Keratinocyte (primary cell): ENCODE measurements at regions not wholly inside any gene's neighbourhood (a gene's known extent, or its start where the extent isn't known, plus 50 kb on each side); places are given as distances from the start of the nearest gene placed in this dataset.

Experiments used
- DNase-seq: peaks from one replicate; pipeline ENCODE4 v3.0.0-alpha.2; 2011; ENCODE audit warnings: low read depth, missing footprints, low spot score
- FAIRE-seq: peaks from 2 replicates; lab custom pipeline; 2011; peaks lifted over from hg19 to GRCh38; lab: Jason Lieb, UNC
- H2AFZ ChIP-seq: 2 replicates; pipeline ENCODE4 v1.6.0; 2012; ENCODE audit warnings: low read length, control low read depth, inconsistent platforms; ENCODE audit not compliant: control insufficient read depth
- H3K27ac ChIP-seq: 2 replicates; pipeline ENCODE4 v1.5.1; 2011; ENCODE audit warnings: low read length; ENCODE audit not compliant: control insufficient read depth, insufficient read depth
- H3K27me3 ChIP-seq: 3 replicates; pipeline ENCODE4 v1.6.0; 2011; ENCODE audit warnings: low read length; ENCODE audit not compliant: control insufficient read depth, insufficient read depth; ENCODE audit errors: extremely low read depth
- H3K36me3 ChIP-seq, 2 experiments: 2 replicates in 1 of 2; 3 replicates in 1 of 2; pipeline ENCODE4 v1.5.1; 2011; ENCODE audit warnings: low read length in 2 of 2, mild to moderate bottlenecking in 1 of 2; ENCODE audit not compliant: control insufficient read depth in 2 of 2, insufficient read depth in 2 of 2; ENCODE audit errors: extremely low read depth in 1 of 2
- H3K4me1 ChIP-seq: 3 replicates; pipeline ENCODE4 v1.5.1; 2011; ENCODE audit warnings: low read length; ENCODE audit not compliant: control insufficient read depth, insufficient read depth; ENCODE audit errors: extremely low read depth
- H3K4me2 ChIP-seq: 3 replicates; pipeline ENCODE4 v1.6.0; 2011; ENCODE audit warnings: low read depth, low read length; ENCODE audit not compliant: control insufficient read depth, insufficient read depth; ENCODE audit errors: extremely low read depth
- H3K4me3 ChIP-seq, 3 experiments: fragments of 200-600 bp in 1 of 3; sonication (generic) in 1 of 3; 2 replicates in 2 of 3; 3 replicates in 1 of 3; pipeline ENCODE4 v1.5.1; 2011 to 2016; ENCODE audit warnings: low read length in 3 of 3, mild to moderate bottlenecking in 3 of 3, control low read depth in 2 of 3, inconsistent platforms in 1 of 3, low read depth in 1 of 3, mixed read lengths in 1 of 3, mixed run types in 1 of 3, moderate library complexity in 1 of 3; ENCODE audit not compliant: control insufficient read depth in 2 of 3, insufficient read depth in 2 of 3; ENCODE audit errors: extremely low read depth in 1 of 3
- H3K79me2 ChIP-seq: 2 replicates; pipeline ENCODE4 v1.6.0; 2012; ENCODE audit warnings: low read length; ENCODE audit not compliant: control insufficient read depth, insufficient read depth
- H3K9ac ChIP-seq: 3 replicates; pipeline ENCODE4 v1.6.0; 2011; ENCODE audit warnings: low read length; ENCODE audit not compliant: control insufficient read depth, insufficient read depth; ENCODE audit errors: extremely low read depth
- H3K9me1 ChIP-seq: 3 replicates; pipeline ENCODE4 v1.6.0; 2011; ENCODE audit warnings: low read length; ENCODE audit not compliant: control insufficient read depth, insufficient read depth; ENCODE audit errors: extremely low read depth
- H3K9me3 ChIP-seq: 2 replicates; pipeline ENCODE4 v1.5.1; 2012; ENCODE audit warnings: low read depth, low read length; ENCODE audit not compliant: control insufficient read depth
- H4K20me1 ChIP-seq: 3 replicates; pipeline ENCODE4 v1.6.0; 2011; ENCODE audit warnings: low read length; ENCODE audit not compliant: control insufficient read depth, insufficient read depth; ENCODE audit errors: extremely low read depth
- CTCF ChIP-seq, 3 experiments: IDR thresholded peaks in 1 of 3; conservative IDR thresholded peaks in 1 of 3; optimal IDR thresholded peaks in 1 of 3; 2 replicates in 2 of 3; 3 replicates in 1 of 3; pipeline versions ENCODE3 to v1.5.1; 2011; ENCODE audit warnings: low read length in 3 of 3, mild to moderate bottlenecking in 3 of 3, moderate library complexity in 2 of 3, control low read depth in 1 of 3, inconsistent platforms in 1 of 3; ENCODE audit not compliant: insufficient read depth in 2 of 3; ENCODE audit errors: extremely low read depth in 1 of 3
- EZH2 ChIP-seq: IDR thresholded peaks from one replicate; pipeline ENCODE4 v1.6.1; 2012; ENCODE audit warnings: inconsistent platforms, mild to moderate bottlenecking, low read length, moderate library complexity
- dilution Hi-C: fragments of 300-500 bp; cut with MboI; formaldehyde crosslinking; loops from one replicate; pipeline ENCODE4 v1.7.0; 2020; ENCODE audit warnings: low sequenced_read_pairs; ENCODE audit not compliant: extremely low pct_ligation_motif_present

- no peak overlapping the region for H3K27ac ChIP-seq
- DNase-seq (no peak), FAIRE-seq (no peak)
- no peaks in the 10 kb centered on the region for H3K27me3 ChIP-seq
- no peak for TF ChIP-seq CTCF (optimal IDR thresholded peaks at IDR 0.05 in 1 of 3, IDR thresholded peaks at IDR 0.05 in 1 of 3, conservative IDR thresholded peaks at IDR 0.05 in 1 of 3; ENCODE audit: extremely low read depth in 1 of 3, insufficient read depth in 2 of 3, low read length in 3 of 3)
- no peaks in the 10 kb centered on the region for H3K36me3 ChIP-seq
- dilution Hi-C loops: no loop called here
- no peak overlapping the region for H2AFZ ChIP-seq
- no peak overlapping the region for H3K4me3 ChIP-seq
- no peaks in the 10 kb centered on the region for H3K79me2 ChIP-seq
- no peaks in the 10 kb centered on the region for H4K20me1 ChIP-seq
- H3K9me1 ChIP-seq: no peaks in the 10 kb centered on the region
- H3K9ac ChIP-seq: no peak overlapping the region
- H3K4me1 ChIP-seq: peaks cover 5% of the 10 kb centered on the region
- H3K4me2 ChIP-seq: no peak overlapping the region
- H3K9me3 ChIP-seq: no peaks in the 10 kb centered on the region
Measured at GRCh38 chr15:35145336-35145735, 60.2 kb upstream of the NANOGP8 start.

DNA sequence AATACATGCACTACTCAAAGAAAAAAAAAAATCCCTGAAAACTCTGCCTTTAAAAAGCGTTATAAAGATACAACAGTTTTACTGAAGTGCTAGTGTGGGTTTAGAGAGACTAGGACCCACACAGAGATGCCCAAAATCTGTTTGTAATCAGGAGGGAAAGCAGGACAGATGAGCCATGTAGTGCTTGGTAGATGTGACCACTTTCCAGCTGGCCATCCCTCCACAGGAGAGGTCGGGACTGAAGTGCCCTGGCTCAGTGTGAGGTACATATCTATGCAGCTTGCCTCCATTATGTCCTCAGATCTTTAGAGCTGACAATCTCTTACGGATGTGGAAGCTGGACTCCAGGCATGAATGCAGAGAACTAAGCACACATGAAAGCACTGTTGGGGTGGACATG, 57.5 kb upstream of the NANOGP8 start:
- no peak for FAIRE-seq
- TF ChIP-seq EZH2: no peak
- TF ChIP-seq CTCF (optimal IDR thresholded peaks at IDR 0.05 in 1 of 3, IDR thresholded peaks at IDR 0.05 in 1 of 3, conservative IDR thresholded peaks at IDR 0.05 in 1 of 3; ENCODE audit: extremely low read depth in 1 of 3, insufficient read depth in 2 of 3, low read length in 3 of 3): no peak
- H3K4me2 ChIP-seq: no peak overlapping the region
- DNase-seq: no peak
- no peaks in the 10 kb centered on the region for H3K36me3 ChIP-seq
- no peaks in the 10 kb centered on the region for H4K20me1 ChIP-seq
- peaks cover 5% of the 10 kb centered on the region for H3K4me1 ChIP-seq
- no peak overlapping the region for H2AFZ ChIP-seq
- H3K9me3 ChIP-seq: no peaks in the 10 kb centered on the region
- H3K27me3 ChIP-seq: no peaks in the 10 kb centered on the region
- no peaks in the 10 kb centered on the region for H3K79me2 ChIP-seq
- H3K27ac ChIP-seq: no peak overlapping the region
- no peak overlapping the region for H3K4me3 ChIP-seq
- H3K9me1 ChIP-seq: no peaks in the 10 kb centered on the region
- no peak overlapping the region for H3K9ac ChIP-seq
- dilution Hi-C loops: no loop called here
